Activated CD4-positive, alpha-beta T cell treated with anti-CD3 and anti-CD28 coated beads, Interleukin-2, Interleukin-6, amounts not matched to agents 100 ng/mL and 50 ng/mL, durations not matched to agents 16 hours and 8 hours (primary cell): ENCODE measurements at regions not wholly inside any gene's neighbourhood (a gene's known extent, or its start where the extent isn't known, plus 50 kb on each side); places are given as distances from the start of the nearest gene placed in this dataset.
A peak's percentile ranks its signal among the peaks of the same experiment; 100 is the strongest.
"Not testable (repeated sequence)": the region's sequence is repeated elsewhere in the genome, so short reads cannot be mapped to it uniquely, and the experiment has no call there.

Experiments
- DNase-seq: peaks from one replicate; pipeline ENCODE4 v3.0.0-alpha.2; 2020

DNA sequence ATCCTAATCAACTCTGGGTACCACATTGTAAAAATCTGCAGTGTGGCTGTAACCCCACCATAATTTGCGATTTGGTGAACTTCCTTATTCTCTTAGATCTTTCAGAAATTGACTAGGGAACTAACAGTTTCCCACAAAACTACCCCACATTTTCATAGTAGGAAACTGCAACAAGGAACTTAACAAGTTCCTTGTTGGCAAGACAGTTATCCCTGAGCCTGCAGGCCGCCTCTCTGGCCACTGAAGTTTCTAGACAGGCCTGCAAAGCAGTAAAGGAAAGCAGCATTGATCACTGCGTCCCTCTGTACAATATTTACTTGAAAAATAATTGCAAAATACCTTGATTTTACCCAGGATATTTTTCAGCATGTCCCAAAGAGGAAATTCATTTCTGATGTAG, 372.9 kb downstream of the ANAPC1 start:
- not testable (repeated sequence) for DNase-seq

DNA sequence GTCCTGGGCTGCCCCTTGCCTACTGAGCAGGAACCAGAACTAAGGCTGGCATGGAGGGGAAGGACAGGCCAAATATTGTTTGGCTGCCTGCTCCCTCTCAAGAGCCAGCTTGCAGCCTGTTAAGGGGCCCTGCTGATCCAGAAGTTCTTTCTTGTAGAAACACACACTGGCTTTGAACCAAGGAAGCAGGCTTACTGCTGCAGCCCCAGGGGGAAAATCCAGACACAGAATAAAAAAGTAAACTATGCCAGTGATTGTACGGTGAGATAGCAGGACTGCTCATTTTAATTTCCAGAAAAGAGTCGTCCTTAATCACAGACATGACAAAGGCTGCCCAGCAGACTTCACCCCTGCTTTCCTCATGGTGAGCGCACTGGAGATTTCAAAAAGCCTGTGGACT, 371.6 kb downstream of the ANAPC1 start:
- not testable (repeated sequence) for DNase-seq

DNA sequence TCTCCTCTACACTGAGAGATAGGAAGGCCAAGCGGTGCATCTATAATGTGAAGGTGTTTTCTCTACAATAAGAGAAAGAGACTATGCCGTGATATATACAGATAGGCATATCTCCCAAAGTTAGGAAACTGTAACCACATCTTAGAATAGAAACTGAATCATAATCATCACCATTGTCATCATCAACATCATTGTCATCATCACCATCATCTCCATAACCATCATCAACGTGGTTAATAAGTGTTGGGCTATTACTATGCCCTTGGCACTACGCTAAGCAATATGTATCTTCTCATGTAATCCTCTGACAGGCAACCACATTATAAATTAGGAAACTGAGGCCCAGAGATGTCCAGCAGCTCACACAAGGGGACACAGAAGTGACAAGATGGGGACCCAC, 369.9 kb downstream of the ANAPC1 start:
- DNase-seq, result not testable (repeated sequence)

DNA sequence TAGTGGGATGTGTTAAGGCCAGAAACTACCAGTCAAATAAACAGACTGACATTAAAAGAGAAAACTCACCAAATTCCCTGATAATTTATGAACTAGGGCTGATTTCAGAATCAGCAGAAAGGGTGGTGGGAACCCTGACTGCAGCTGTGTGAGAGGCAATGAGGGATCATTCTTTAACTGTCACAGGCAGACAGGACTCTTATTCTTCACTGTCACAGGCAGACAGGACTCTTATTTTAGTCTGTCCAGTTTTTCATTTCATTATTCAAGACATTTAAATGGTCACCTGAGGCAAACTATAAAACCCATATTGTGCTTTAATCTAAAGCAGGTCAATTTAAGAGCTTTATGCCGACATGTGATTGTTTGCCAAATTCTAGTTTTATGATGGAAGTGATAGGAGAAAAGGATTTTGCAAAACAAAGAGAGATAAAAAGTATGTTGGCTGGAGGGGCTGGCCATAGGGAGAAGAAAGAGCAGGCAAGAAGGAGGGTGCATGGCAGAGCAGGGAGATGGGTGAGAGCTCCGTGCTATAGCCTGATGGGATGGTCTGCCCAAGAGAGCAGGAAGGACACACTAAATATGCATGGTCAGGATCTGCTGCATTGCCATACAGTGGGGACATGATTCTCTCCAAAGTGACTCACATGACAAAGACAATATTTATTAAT, 366.8 kb downstream of the ANAPC1 start:
- DNase-seq, result not testable (repeated sequence)

DNA sequence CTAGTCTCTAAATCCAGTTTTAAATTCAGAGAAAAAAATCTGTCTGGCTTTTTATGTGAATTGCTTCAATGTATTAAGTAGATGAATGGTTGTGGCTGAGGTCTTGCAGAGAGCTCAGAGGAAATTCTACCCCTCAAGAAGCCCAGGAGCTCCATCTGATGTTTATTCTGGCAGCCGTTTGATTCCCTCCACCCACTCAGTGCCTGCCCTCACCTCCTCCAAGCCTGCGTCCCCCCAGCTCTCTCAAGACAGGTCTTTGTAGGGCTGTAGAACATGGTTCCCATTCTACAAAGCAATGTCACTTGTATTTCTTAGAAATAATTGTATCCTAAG, 366.3 kb downstream of the ANAPC1 start:
- not testable (repeated sequence) for DNase-seq

DNA sequence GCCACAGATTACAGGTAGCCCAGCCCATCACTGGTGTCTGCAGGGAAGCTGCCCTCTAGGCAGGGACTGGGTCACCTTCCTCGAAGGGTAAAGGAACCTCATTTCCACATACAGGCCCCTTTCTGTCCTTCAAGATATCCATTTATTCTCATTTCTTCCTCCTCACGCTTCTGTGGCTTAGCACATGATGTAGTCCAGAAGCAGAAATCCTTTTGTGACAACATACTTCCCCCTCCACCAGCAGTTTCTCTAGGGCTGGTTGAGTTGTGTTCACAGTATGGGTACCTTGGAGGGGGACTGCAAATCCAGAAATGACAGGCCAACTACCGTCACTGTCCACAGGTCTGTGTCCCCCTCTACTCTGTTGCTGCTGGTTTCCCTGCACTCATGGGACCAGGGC, 364.9 kb downstream of the ANAPC1 start:
- DNase-seq, result no peak

DNA sequence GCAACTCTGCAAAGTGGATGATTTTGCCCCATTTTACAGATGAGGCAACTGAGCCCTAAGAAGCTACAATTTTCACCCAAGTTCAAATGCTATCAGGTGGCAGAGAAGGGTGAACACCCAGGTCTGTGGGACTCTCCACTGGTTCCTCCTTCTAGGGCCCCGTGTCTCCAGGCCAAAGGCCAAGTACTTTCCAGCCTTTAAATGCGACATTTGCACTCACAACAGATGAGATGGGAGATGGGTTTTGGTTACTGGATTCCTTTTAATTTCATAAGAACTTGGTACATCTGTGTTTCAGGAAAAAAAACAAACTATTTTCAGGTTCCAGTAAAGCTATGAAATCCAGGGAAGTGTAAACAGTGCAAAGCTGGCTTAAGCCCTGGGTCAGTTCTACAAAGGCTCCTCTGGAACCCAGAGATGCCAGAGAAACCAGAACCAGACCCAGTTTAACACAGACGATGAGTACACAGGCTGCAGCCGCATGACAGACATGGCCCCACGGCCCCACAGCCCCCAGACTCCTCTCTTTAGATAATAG, 361.7 kb downstream of the ANAPC1 start:
- DNase-seq, result no peak

DNA sequence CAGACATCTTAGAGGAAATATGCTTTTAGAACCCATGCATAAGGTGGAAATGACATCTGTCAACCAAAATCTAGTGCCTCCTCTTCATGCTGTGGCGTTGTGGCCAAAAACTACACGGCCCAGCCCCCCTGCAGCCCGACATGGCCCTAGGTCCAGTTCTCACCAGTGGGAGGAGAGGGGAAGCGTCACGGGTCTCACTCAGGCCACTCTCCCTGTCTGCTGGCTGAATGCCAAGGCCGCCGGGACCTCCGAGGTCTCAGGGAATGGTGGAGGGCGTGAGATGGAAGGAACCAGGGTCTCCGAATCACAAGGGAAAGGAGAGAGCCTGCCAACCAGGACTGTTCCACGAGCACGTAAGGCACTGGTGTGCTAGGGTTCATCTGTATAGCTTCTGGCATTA, 361.0 kb downstream of the ANAPC1 start:
- DNase-seq, result no peak

DNA sequence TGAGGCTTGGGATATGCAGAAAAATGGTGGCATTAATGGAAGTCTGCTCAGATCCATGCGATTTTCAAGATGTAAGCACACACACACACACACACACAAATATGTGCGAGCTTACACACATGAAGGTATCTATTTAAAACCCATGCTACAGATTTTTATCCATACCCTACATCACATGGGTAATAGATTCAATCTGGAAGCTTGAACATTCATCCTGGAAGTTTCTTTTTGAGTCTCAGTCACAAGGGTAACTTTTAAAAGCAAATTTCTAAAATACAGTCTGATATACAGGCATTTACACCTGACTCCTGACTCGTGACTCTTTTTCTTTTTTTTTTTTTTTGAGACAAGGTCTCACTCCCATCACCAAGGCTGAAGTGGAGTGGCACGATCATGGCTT, 359.0 kb downstream of the ANAPC1 start:
- peak; percentile 69 for DNase-seq

DNA sequence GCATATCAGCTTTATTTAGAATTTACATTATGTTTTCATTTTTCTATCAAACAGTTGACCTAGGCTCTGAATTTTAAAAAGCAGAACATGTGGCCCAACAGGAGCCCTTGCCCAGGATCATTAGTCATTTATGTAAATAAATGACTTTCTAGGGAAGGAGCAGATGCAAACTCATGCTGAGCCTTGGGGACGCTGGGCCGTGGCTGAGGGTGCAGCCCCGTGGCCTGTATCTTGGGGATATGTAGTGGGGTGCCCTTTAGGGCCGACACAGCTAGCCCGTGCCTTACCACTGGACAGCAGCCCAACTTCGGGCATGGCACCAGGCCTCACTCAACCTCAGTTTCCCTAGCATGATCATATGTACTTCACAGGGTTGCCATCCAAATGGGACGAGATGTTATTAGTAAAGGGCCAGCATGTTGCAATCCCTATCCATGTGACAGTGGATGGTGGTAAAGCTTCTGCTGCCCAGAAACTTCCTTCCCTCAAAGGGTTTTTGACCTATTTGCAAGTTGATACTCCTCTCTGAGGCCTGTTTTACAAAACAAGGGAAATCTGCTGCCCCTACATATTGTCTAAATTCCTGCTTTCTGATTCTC, 357.9 kb downstream of the ANAPC1 start:
- DNase-seq, result not testable (repeated sequence)

DNA sequence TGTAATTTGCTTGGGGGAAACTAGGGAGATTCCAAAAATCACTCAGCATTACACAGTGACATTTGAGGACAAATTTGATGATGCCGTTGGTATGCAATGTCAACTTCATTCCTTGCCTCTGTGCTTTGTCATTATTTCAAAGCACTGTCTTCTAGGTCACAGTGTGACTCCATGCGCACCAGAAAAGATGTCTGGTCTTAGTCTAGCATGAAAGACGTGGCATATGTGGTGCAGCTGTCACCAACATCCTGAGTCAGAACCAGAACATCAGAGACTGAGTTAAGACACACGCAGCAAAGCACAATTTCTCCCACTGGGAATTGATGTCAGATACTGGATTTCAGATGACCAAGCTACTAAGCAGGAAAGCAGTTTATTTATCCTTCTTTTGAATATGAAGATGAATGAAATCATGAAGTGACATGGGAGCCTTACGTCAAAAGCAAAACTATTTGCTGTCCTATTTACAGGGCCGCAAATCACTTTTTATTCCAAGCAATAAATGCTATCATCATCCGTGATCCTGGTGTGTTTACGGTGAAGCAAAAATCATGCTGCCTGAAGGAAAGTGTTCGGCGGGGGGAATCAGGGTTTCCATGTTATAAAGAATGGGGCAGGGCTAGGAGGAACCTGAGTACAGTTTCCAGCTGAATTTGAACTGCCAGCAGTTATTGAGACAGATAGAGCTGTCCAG, 356.1 kb downstream of the ANAPC1 start:
- not testable (repeated sequence) for DNase-seq

DNA sequence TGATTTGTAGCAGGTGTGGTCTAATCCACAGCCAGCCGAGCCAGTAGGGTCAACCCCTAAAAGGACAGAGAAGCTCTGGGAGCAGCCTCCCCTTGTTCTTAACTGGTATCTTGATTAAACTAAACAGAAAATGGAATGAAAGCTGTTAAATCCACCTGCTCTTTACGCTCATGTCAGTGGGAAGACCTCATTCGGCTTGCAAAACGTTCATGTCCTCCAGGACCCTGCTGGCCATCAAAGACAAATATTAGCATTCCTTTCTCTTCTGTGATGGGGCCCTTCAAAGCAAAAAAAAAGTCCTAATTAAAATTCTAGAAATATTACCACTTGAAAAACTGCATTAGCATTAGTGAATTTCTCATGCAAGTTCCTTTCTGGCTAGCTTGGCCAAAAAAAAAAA, 355.0 kb downstream of the ANAPC1 start:
- not testable (repeated sequence) for DNase-seq

DNA sequence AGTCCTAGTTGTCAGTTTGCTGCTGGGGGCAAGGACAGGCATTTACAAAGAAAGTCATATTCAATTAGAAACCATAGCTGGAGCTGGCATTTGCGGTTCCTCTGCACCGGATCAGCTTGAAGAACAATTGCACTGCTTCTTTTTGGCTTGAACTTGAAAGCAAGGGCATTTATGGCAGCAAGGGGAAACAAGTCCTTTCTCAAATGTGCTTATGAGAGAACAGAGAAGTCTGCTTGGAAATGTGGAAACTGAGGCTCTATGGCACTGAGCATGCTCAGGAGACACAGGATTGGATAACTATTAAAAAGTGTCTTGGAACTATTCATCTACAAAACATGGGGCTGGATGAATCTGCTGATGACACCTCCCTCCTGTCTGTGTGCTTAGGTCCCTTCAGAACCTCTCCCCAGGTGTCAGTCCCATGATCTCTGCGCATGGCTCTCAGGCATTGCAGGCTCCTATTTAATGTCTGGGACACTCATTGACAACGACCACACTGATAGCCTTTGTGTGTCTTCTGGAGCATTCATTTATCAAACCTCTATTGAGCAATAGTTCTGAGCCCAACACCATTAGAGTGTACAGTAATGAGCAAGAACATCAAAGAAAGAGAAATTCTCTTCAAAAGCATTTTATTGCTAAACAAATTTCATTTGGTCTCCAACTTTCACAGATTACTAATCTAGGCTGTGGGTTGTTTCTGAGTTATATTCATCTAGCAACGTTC, 353.6 kb downstream of the ANAPC1 start:
- DNase-seq, result peak; percentile 49

DNA sequence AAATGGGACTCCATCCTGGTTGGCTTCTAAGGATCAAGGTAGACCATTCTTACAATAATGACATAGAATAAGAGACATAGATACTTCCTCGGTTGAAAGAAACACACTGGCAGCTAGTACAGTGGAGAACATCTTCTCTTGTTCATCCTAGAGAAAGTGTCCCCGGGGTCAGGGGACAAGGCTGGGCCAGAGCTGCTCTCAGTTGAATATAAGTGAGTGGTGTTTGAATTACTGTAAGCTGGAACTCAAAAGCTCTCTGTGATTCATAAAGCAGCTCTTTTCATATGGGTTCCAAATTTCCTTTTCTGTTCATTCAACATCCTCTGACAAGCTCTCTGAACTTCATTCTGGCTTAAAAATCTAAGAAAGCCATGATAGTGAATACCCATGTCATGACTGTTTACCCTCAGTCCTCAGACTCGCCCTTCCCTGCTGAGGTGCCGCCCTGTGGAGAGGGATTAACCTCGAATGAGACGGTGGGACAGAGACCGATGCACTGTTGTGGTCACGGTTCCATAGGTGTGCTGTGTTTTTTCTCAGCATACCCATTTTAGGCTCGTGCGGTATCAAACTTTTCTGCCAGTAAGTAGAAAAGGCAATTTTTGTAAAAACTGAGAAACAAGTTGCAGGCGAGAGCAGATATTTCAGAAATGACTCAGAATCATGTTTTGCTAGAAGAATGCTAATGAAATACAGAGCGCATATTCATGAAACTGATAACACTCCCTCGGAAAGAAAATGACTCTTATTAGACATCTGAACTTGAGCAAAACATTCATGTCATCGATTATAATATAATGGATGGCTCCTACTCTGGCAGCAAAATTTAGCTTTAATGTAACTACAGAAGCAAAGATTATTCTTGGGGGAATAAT, 351.1 kb downstream of the ANAPC1 start:
- peak; percentile 74 for DNase-seq

DNA sequence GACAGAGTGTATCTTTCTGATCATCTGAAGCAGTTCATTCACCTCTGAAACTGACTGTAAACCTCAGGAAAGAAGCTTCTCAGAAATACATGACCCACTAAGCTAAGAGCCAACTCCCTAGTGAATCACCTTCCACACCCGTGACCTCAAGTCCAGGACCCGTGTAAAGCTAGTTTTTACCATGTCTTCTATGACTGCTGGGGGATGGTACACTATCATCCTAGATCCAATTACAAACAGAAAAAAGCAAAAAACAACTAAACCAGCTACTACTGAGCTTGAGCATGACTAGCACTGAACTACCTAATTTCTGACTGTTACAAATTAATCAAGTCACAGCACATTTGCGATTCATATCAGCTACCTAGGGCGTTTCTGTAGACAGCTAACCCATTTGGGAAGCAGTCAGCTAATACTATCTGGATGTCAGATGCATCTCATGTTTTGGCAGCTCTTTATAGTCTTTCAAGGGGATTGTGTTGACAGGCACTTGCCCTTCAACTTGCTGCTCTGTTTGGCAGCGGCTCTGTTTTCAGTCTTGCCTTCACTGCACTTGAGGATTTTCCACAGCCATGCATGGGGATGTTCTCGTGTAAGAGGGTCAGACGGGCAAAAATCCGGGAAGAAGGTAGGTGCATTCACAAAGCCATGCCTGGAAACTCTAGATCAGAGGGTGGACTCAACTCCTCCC, 350.3 kb downstream of the ANAPC1 start:
- DNase-seq, result peak; percentile 24

DNA sequence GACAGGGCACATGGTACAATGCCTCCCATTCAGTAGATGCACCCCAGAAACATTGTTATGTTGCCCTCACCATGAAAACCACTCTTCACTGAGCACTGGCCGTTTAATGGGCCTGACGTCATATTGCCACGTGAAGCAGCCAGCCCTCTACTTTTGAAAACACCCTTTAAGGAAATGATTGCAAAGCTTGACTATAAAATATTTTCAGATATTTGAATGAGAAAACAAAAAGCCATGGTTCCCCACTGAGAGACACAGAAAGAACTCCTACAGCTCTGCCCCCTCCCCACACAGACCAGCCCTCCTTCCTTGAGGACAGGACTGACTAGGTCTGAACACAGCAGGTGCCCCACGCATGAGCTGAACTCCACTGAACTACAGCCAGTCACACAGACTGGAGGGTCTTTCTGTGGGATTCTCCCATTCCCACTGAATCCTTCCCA, 349.1 kb downstream of the ANAPC1 start:
- DNase-seq, result no peak

DNA sequence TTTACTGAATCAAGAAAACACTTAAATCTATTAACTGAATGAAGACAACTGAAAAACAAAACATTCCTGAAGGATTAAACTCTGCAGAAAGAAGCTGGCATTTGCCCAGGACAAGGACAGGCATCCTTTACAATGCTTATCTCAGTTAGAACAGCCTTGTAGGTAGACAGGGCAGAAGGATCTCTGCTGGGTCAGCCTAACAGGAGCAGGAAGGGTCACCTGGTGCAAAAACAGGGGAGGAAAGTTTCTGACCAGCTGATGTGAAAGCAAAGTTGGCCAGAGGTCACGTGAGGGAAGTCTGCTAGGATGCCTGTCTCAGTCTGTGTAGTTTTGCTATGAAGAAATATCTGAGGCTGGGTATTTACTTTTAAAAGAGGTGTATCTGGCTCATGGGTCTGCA, 348.6 kb downstream of the ANAPC1 start:
- no peak for DNase-seq

DNA sequence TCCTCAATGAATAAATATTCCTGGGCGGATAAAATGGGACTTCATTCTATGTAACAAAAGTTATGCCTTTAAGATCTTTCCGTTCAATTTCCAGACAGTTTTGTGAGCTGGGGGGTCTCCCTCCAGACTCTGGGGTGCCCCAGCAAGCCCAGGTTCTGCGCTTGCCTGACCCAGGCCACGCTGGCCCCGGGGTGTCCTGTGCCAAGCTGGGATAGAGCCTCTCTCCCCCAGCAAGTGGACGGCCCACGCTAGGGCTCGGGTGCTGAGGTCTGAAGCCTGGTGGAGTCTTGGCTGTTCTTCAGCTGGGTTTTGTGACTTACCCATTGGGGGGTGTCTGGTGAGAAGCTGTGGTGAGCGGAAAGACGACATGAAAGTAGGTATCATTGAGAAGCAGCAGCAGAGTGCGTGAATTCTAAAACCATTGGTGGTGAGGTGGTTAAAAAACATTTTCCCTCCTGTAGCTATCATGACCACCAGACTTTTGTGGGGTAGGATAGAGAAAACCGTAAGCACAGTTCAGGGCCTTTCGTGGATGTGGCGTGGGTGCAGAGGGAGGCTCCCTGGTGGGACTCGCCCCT, 346.8 kb downstream of the ANAPC1 start:
- DNase-seq, result peak; percentile 19

DNA sequence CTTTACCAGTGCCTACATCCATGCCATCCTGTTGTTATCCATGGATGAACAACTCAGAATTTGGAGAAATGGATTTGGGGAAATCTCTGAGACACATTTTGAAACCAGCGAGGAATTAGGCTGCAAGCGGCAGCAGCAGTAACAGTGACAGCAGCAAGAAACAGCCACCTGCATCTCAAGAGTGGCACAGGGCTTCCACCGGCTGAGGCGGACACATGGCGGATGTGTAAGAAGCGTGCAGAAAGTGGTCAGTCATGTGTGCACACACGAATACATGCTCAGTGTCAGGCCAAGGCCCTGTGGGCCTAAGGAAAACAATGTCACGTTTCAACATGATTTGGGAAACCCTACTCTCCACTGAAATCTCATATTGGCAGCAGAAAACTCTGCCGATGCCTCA, 344.0 kb downstream of the ANAPC1 start:
- not testable (repeated sequence) for DNase-seq

DNA sequence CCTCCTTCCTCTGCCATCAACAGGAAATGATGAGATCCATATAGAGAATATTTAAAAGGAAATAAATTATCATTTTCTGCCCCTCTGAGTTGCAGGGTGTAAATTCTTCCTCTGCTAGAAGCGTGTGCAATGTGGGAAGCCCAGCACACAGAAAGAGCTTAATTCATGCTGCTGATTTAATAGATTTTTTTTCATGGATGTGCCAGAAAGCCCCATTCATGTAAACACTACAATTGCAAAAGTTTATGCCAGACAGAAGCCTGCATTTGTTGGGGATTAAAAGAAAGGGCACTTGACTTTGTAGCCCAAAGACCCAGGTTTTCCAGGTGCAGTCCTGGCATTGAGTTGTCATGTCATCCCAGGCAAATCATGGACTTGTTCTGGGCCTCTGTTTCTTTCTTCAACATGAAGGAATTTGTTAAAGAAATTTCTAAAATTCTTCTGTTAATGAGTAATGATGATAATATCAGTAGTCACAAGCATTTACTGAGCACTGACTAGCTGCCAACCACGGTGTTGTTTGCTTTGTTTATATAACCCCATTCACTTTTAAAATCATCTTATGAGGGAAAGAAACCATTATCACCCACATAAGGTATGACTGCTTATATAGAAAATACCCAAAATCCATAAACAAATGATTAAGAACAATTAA, 341.7 kb downstream of the ANAPC1 start:
- DNase-seq, result not testable (repeated sequence)

DNA sequence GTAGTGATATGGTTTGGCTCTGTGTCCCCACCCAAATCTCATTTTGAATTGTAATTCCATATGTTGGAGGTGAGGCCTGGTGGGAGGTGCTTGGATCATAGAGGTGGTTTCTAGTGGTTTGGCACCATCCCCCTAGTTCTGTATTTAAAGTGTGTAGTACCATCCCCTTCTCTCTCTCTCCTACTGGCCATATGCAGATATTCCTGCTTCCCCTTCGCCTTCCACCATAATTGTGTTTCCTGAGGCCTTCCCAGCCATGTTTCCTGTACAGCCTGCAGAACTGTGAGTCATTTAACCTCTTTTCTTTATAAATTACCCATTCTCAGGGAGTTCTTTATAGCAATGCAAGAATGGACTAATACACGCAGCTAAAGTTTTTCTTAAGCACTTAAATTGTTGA, 340.0 kb downstream of the ANAPC1 start:
- DNase-seq, result not testable (repeated sequence)
